ENCODE measurements at regions not wholly inside any gene's neighbourhood (a gene's known extent, or its start where the extent isn't known, plus 50 kb on each side); places are given as distances from the start of the nearest gene placed in this dataset.
"Not testable (repeated sequence)": the region's sequence is repeated elsewhere in the genome, so short reads cannot be mapped to it uniquely, and the experiment has no call there.

- not testable (repeated sequence) for DNase-seq
Observed at GRCh38 chr1:147348592-147348991, 106.1 kb downstream of the CHD1L start.

DNA sequence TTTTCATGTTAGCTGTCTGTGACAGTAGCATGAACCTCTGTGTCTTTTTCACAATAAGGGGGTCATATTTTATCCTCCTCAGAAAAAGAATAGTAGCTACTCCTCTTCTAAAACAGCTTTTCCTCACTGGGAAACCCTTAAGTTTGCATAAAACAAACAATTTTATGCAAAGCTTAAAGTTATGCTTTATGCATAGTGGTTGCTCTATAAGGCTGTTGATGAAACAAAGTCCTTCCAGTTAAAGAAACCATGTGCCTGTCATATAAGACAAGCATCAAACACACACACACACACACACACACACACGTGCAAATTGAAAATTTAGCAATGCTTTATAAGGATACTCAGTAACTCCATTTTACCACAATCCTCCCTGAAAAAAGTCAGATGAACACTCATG lies 107.0 kb downstream of the CHD1L start:
- no peak for DNase-seq

- DNase-seq, result no peak
Observed at GRCh38 chr1:147351140-147351835, 108.8 kb downstream of the CHD1L start.

DNA sequence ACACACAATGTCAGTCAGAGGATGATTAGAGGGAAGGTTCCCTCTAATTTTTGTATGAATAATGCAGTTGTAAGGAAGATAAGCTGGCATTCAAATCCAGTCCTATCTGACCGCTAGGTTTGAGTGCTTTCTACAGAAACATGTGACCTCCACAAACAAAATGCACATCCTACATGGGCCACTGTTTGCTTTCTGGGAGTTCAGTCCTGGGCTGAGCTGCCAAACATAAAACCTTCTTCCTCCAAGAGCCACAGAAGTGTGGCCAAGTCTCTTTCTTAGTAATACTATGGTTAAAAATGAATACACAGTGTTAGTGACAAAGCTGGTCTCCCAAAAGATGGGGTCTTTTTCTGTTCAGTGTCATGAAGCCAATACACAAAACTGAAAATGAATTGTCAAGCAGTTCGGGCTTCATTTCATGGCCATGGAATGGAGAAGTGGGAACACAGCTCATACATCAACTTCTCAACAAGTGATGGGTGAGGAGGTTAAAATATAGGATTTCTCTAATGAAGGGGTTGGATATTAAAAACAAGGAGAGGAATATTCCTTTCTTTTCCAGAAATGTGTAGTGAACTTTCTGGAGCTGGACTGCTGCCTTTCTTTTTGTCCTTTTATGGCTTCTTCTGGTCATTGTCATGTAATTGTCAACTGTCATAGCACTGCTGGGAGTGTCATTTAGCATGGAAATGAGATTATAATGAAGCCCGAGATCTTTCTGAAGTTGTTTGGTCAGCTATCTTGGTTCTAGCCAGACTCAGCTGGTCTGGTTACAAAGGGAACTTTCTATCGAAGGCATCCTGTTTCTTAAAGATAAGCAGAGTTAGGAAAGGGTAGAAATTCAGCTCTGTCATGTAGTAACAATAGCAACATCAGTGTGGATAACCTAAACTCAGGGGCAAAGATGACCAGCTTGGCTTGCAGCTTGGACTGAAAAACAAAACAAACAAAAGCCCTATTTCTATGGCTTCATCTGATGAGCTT lies 135.1 kb downstream of the CHD1L start:
- DNase-seq, result no peak

DNA sequence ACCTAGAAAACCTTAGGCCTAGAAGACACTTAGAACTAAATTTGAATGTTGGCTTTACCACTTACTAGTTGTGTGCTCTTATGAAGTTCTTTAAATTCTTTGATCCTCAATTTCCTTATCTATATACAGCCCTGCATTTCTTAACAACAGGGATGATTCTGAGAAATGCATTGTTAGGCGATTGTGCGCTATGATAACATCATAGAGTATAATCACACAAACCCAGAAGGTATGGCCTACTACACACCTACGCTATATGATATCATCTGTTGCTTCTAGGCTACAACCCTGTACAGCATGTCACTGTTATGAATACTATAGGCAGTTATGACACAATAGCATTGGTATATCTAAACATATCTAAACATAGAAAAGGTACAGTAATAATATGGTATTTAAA lies 137.4 kb downstream of the CHD1L start:
- no peak for DNase-seq

- no peak for DNase-seq
Observed at GRCh38 chr1:147384804-147385203, 142.3 kb downstream of the CHD1L start.

DNA sequence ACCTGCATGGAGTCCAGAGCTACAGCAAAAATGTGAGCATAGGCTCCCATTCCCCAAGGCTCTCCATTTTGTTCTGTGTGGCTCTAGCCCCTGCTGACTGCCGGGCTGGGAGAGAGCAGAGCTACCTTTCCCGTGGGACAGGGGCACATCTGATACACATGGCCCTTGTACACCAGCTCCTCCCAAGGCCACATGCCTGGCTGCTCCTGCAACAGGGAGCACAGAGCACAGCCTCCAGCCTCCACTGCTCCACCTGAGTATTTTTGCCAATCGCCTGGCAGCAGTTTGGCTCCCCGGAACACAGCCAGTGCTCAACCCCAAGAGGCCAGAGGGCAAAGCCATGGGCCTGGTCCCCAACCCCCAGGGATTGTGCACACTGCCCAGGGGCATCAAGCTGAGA lies 146.5 kb downstream of the CHD1L start:
- DNase-seq, result no peak

DNA sequence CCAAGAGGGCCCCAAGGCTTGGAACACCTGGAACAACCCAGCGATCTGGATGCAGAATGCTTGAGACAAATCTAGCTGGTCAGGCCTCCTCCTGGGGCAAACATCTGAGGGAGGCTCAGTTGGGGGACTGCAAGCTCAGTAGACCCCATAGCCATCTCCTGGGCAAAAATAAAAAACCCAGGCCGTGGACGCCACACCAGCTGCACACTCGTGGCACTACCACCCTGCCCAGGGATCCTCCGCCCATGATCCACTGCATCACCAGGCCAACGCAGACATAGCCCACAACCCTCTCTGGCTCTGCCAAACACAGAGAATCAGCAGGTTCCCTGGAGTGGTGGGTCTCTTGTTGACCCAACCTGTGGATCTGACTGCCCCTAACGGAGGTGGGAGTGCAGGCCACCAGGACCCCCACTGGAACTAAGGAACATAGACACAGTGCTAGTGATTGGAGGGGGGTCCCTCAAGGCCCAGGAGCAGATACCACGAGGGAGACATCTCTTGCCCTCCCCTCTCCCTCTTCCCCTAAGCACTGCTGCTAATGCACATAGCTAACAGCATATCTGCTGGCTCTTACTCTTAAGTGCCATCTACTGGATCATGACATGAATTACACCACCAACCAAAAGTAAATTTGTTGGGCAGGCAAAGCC lies 147.2 kb downstream of the CHD1L start:
- peak; percentile 78 for DNase-seq

DNA sequence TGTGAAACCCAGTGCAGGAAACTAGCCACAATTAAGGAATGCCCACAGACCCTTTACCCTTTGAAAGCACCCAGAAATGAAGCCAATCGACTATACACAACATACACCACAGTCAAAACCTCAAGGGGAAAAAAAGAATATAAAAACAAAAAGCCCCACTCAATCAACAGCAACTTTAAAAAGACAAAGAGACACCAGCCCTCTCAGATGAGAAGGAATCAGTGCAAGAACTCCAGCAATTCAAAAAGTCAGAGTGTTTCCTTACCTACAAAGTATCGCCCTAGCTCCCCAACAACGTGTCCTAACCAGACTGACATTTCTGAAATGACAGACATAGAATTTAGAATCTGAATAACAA lies 147.7 kb downstream of the CHD1L start:
- no peak for DNase-seq

DNA sequence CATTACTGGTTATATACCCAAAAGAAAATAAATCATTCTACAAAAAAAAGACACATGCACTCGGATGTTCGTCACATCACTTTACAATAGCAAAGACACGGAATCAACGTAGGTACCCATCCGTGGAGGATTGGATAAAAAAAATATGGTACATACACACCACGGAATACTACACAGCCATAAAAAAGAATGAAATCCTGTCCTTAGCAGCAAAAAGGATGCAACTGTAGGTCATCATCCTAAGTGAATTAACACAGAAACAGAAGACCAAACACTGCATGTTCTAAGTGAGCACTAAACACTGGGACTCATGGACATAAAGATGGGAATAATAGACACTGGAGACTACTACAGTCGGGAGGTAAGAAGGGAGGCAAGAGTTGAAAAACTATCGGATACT lies 148.6 kb downstream of the CHD1L start:
- no peak for DNase-seq

GRCh38 chr1:147402326-147403045 lies 138.8 kb upstream of the BCL9 start:
- not testable (repeated sequence) for DNase-seq

- DNase-seq, result not testable (repeated sequence)
Observed at GRCh38 chr1:147404344-147404743, 137.0 kb upstream of the BCL9 start.

GRCh38 chr1:147409886-147410285 lies 131.4 kb upstream of the BCL9 start:
- DNase-seq, result no peak

DNA sequence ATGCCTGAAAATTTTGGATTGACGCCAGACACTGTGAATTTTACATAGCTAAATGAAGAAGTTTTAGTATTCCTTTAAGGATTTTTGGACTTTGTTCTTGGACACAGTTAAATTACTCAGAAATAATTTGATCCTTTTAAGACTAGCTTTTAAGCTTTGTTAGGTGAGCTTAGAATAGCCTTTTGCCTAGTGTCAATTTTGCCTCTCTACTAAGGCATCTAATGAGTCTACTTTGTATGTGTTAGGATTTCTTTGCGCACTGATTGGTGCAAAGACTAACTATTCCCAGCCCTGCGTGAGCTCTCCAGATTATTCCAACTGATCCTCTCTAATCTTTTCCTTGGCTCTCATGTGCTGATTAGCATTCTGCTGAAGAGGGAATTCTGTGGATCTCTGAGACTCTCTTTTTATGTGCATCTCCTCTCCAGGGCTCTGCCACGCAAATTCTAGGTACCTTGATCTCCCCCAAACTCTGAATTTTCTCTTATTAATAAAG lies 128.1 kb upstream of the BCL9 start:
- no peak for DNase-seq

GRCh38 chr1:147414505-147415163 lies 126.7 kb upstream of the BCL9 start:
- DNase-seq, result no peak

- no peak for DNase-seq
Observed at GRCh38 chr1:147417024-147417423, 124.3 kb upstream of the BCL9 start.

GRCh38 chr1:147423100-147423827 lies 118.0 kb upstream of the BCL9 start:
- DNase-seq, result not testable (repeated sequence)

- DNase-seq, result no peak
Observed at GRCh38 chr1:147434921-147435320, 106.4 kb upstream of the BCL9 start.

- no peak for DNase-seq
Observed at GRCh38 chr1:147444381-147444780, 96.9 kb upstream of the BCL9 start.

GRCh38 chr1:147451628-147452027 lies 89.7 kb upstream of the BCL9 start:
- no peak for DNase-seq

DNA sequence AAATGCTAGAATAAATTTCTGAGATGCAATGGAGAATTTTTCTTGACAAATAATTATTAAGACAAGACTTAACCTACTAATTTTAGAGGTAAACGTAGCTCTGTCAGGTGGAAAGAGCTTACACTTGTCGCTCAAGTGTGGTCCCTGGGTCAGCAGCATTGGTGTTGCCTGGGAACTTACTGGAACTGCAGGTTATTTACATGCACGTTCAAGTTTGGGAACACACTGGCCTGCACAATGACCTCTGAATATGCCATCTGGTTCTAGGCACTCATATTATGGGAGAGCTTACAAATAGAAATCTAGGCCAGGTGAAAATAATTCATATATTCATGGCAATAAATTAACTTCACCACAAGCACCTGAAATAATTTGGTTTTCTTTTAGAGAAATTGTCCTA lies 88.5 kb upstream of the BCL9 start:
- DNase-seq, result no peak

- no peak for DNase-seq
Observed at GRCh38 chr1:147463022-147463421, 78.3 kb upstream of the BCL9 start.

Measured in NCI-H1694 (cell line).